ENCODE measurements at regions not wholly inside any gene's neighbourhood (a gene's known extent, or its start where the extent isn't known, plus 50 kb on each side); places are given as distances from the start of the nearest gene placed in this dataset.

DNA sequence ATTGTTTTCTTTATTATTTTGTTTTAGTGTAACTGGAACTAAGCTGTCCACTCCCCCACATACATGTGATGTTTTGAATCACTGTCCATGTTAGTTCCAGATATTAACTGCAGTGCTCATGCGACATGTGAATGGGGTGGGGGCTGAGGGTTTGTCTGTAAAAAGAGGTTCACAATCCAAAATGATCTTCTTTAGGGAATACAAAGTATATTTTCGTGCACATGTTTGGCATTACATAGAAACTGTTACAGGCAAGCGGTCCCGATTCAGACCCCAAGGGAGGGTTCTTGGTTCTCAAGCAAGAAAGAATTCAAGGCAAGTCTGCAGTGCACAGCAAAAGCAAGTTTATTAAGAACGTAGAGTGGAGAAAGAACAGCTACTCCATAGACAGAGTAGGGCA is 296.5 kb upstream of the CLNK start:
- intact Hi-C loops (cut with DNase I) = no loop called here
- no peaks in the 10 kb centered on the region for H3K36me3 ChIP-seq

DNA sequence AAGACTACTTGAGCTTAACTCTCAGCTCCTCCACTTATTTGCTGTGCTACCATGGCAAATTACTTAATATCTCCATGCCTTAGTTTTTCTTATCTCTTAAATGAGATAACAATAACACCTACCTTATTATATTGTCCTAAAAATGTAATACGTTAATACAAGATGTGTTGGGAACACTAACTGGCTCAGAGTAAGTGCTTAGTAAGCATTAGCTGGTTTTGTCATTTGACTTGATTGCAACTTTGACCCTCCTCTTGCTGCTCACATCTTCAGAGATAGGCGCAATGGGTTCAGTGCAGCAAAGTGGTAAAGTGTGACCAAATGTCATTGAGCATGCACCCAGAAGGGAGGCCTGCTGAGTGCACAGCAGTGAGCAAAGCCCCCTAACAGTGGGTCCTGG is 294.5 kb upstream of the CLNK start:
- 89% methylated on average over 2 of the region's 2 CpGs for WGBS
- no peak for TF ChIP-seq EP300 (IDR thresholded peaks at IDR 0.05)
- no peak for TF ChIP-seq CTCF (IDR thresholded peaks at IDR 0.05)
- TF ChIP-seq POLR2AphosphoS5 (IDR thresholded peaks at IDR 0.05) = no peak
- no peak for TF ChIP-seq POLR2A (IDR thresholded peaks at IDR 0.05; ENCODE audit: low read depth)
- no peaks in the 10 kb centered on the region for H3K4me1 ChIP-seq
- no peaks in the 10 kb centered on the region for H3K27me3 ChIP-seq
- no peak overlapping the region for H3K4me3 ChIP-seq
- intact Hi-C loops (cut with DNase I) = no loop called here
- no peaks in the 10 kb centered on the region for H3K36me3 ChIP-seq
- no peak for DNase-seq (ENCODE audit: extremely low spot score)
- no peaks in the 10 kb centered on the region for H3K9me3 ChIP-seq
- H3K27ac ChIP-seq (replicated peaks in 1 of 4) = no peak overlapping the region

More for the DNA sequence above, 296.5 kb upstream of the CLNK start:
- WGBS = 82% methylated on average over 5 of the region's 5 CpGs
- no peak for TF ChIP-seq POLR2A (IDR thresholded peaks at IDR 0.05; ENCODE audit: low read depth)
- TF ChIP-seq EP300 (IDR thresholded peaks at IDR 0.05) = no peak
- TF ChIP-seq CTCF (IDR thresholded peaks at IDR 0.05) = no peak
- TF ChIP-seq POLR2AphosphoS5 (IDR thresholded peaks at IDR 0.05) = no peak
- H3K27ac ChIP-seq (replicated peaks in 1 of 4) = no peak overlapping the region
- peak; percentile 26 for DNase-seq (ENCODE audit: extremely low spot score)
- no peaks in the 10 kb centered on the region for H3K27me3 ChIP-seq
- H3K4me3 ChIP-seq = no peak overlapping the region
- no peaks in the 10 kb centered on the region for H3K9me3 ChIP-seq
- H3K4me1 ChIP-seq = no peaks in the 10 kb centered on the region

GRCh38 chr4:10977534-10977933 is 293.0 kb upstream of the CLNK start:
- no peaks in the 10 kb centered on the region for H3K4me1 ChIP-seq
- TF ChIP-seq POLR2AphosphoS5 (IDR thresholded peaks at IDR 0.05) (no peak), CTCF (IDR thresholded peaks at IDR 0.05) (no peak), EP300 (IDR thresholded peaks at IDR 0.05) (no peak), POLR2A (IDR thresholded peaks at IDR 0.05; ENCODE audit: low read depth) (no peak)
- 96% methylated on average over 2 of the region's 2 CpGs for WGBS
- H3K4me3 ChIP-seq = no peak overlapping the region
- H3K9me3 ChIP-seq = no peaks in the 10 kb centered on the region
- H3K27me3 ChIP-seq = no peaks in the 10 kb centered on the region
- intact Hi-C loops (cut with DNase I) = no loop called here
- DNase-seq (ENCODE audit: extremely low spot score) = peak; percentile 19
- H3K36me3 ChIP-seq = no peaks in the 10 kb centered on the region
- no peak overlapping the region for H3K27ac ChIP-seq (replicated peaks in 1 of 4)

- Histone ChIP-seq H3K9me3 (no peaks in the 10 kb centered on the region), H3K27me3 (no peaks in the 10 kb centered on the region), H3K4me3 (no peak overlapping the region), H3K27ac (replicated peaks in 1 of 4) (no peak overlapping the region), H3K36me3 (no peaks in the 10 kb centered on the region), H3K4me1 (no peaks in the 10 kb centered on the region)
- intact Hi-C loops (cut with DNase I) = no loop called here
- WGBS = 96% methylated on average over 9 of the region's 9 CpGs
- DNase-seq (ENCODE audit: extremely low spot score) = peak; percentile 60
- TF ChIP-seq POLR2AphosphoS5 (IDR thresholded peaks at IDR 0.05) = no peak
Observed at GRCh38 chr4:10974371-10974770, 289.8 kb upstream of the CLNK start.

- intact Hi-C loops (cut with DNase I) = no loop called here
Observed at GRCh38 chr4:10973686-10974085, 289.1 kb upstream of the CLNK start.

More at GRCh38 chr4:10973686-10974085, 289.1 kb upstream of the CLNK start:
- 70% methylated on average over 3 of the region's 3 CpGs for WGBS
- Histone ChIP-seq H3K9me3 (no peaks in the 10 kb centered on the region), H3K36me3 (no peaks in the 10 kb centered on the region), H3K4me3 (no peak overlapping the region), H3K27me3 (no peaks in the 10 kb centered on the region), H3K27ac (replicated peaks in 1 of 4) (no peak overlapping the region), H3K4me1 (no peaks in the 10 kb centered on the region)
- TF ChIP-seq CTCF (IDR thresholded peaks at IDR 0.05) (no peak), POLR2A (IDR thresholded peaks at IDR 0.05; ENCODE audit: low read depth) (no peak), EP300 (IDR thresholded peaks at IDR 0.05) (no peak), POLR2AphosphoS5 (IDR thresholded peaks at IDR 0.05) (no peak)
- no peak for DNase-seq (ENCODE audit: extremely low spot score)
